B cell (primary cell): ENCODE measurements at regions not wholly inside any gene's neighbourhood (a gene's known extent, or its start where the extent isn't known, plus 50 kb on each side); places are given as distances from the start of the nearest gene placed in this dataset.

Source experiments
- EZH2 ChIP-seq: IDR thresholded peaks from 2 replicates; pipeline ENCODE4 v1.6.1; 2012; ENCODE audit warnings: borderline replicate concordance, low read depth, mild to moderate bottlenecking, moderate library complexity, low read length; ENCODE audit not compliant: insufficient read depth, poor library complexity, severe bottlenecking
- TF ChIP-seq, protein P1 (sequence below): fragments of 200-600 bp; IDR thresholded peaks from one replicate; pipeline ENCODE4 v1.8.0; 2022; ENCODE audit warnings: antibody characterized with exemption, mild to moderate bottlenecking

DNA sequence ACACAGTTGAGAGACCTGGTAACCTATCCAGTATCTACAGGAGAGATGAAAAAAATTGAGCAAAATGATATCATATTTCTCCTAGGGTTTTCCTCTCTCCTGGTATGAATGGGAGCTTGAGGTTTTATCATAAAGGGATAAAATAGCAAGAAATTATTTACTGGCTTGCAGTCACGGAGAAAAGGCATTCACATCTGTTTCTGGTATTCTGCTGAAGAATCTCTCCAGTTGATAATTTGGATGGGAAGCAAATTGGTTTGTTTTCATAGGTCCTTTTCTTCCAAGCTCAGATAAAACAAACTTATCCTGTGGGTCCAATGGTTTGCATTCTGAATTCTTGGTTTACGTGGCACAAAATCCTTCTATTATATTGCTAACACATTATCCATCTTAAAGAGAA, 83.1 kb upstream of the GYPA start:
- TF ChIP-seq EZH2, result no peak
- TF ChIP-seq, protein P1, sequence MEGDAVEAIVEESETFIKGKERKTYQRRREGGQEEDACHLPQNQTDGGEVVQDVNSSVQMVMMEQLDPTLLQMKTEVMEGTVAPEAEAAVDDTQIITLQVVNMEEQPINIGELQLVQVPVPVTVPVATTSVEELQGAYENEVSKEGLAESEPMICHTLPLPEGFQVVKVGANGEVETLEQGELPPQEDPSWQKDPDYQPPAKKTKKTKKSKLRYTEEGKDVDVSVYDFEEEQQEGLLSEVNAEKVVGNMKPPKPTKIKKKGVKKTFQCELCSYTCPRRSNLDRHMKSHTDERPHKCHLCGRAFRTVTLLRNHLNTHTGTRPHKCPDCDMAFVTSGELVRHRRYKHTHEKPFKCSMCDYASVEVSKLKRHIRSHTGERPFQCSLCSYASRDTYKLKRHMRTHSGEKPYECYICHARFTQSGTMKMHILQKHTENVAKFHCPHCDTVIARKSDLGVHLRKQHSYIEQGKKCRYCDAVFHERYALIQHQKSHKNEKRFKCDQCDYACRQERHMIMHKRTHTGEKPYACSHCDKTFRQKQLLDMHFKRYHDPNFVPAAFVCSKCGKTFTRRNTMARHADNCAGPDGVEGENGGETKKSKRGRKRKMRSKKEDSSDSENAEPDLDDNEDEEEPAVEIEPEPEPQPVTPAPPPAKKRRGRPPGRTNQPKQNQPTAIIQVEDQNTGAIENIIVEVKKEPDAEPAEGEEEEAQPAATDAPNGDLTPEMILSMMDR, result no peak
